H1 (cell line): ENCODE measurements at regions not wholly inside any gene's neighbourhood (a gene's known extent, or its start where the extent isn't known, plus 50 kb on each side); places are given as distances from the start of the nearest gene placed in this dataset.

Source experiments
- CTCF ChIA-PET: fragments of 300-600 bp; sonication (Branson Sonifier 250); formaldehyde crosslinking; loops from one replicate; lab custom pipeline; 2021; ENCODE audit not compliant: partially characterized antibody; lab: Charles Lee
- POLR2A ChIA-PET: fragments of 300-600 bp; sonication (Branson Sonifier 250); formaldehyde crosslinking; loops from one replicate; lab custom pipeline; 2021; ENCODE audit warnings: inconsistent platforms; ENCODE audit not compliant: partially characterized antibody; lab: Charles Lee
- DNase-seq, 2 experiments: peaks; one replicate each; pipeline versions ENCODE4 v3.0.0 to v3.0.0-alpha.2; 2010 to 2022; ENCODE audit warnings: low spot score in 2 of 2, low read depth in 1 of 2, mixed read lengths in 1 of 2
- FAIRE-seq: peaks from 2 replicates; lab custom pipeline; 2011; peaks lifted over from hg19 to GRCh38; lab: Jason Lieb, UNC
- H2AFZ ChIP-seq: 2 replicates; pipeline ENCODE4 v1.8.1; 2012; ENCODE audit warnings: low read length, inconsistent platforms
- H2AK5ac ChIP-seq: 2 replicates; pipeline ENCODE4 v1.6.1; 2013; ENCODE audit warnings: low read depth, low read length
- H2BK120ac ChIP-seq: replicated peaks from 2 replicates; pipeline ENCODE3; 2013; ENCODE audit warnings: low read depth, low read length, inconsistent platforms
- H2BK12ac ChIP-seq: 2 replicates; pipeline ENCODE4 v1.6.1; 2013; ENCODE audit warnings: low read depth, low read length
- H2BK15ac ChIP-seq: 2 replicates; pipeline ENCODE4 v1.6.1; 2013; ENCODE audit warnings: low read length
- H2BK20ac ChIP-seq: 2 replicates; pipeline ENCODE4 v1.6.1; 2013; ENCODE audit warnings: low read length
- H2BK5ac ChIP-seq: 2 replicates; pipeline ENCODE4 v1.6.1; 2013; ENCODE audit warnings: low read depth, low read length
- H3K14ac ChIP-seq: 2 replicates; pipeline ENCODE4 v1.6.1; 2013; ENCODE audit warnings: inconsistent platforms; ENCODE audit not compliant: insufficient read length
- H3K18ac ChIP-seq: 2 replicates; pipeline ENCODE4 v1.6.1; 2013; ENCODE audit warnings: low read length; ENCODE audit errors: extremely low read depth
- H3K23ac ChIP-seq: 2 replicates; pipeline ENCODE4 v1.6.1; 2013; ENCODE audit warnings: inconsistent platforms; ENCODE audit not compliant: insufficient read length
- H3K23me2 ChIP-seq: 2 replicates; pipeline ENCODE4 v1.6.1; 2013; ENCODE audit warnings: low read depth, low read length
- H3K27ac ChIP-seq: 2 replicates; pipeline ENCODE4 v1.6.1; 2011; ENCODE audit warnings: low read depth, low read length, inconsistent platforms
- H3K27me3 ChIP-seq, 4 experiments: replicated peaks in 1 of 4; 1 replicate in 1 of 4; 2 replicates in 3 of 4; pipeline versions ENCODE4 v1.6.1 to v1.8.1; 2011 to 2013; ENCODE audit warnings: low read length in 3 of 4, mild to moderate bottlenecking in 3 of 4, inconsistent platforms in 2 of 4, mixed read lengths in 2 of 4, moderate library complexity in 1 of 4; ENCODE audit not compliant: control insufficient read depth in 3 of 4, insufficient read depth in 3 of 4; ENCODE audit errors: extremely low read depth in 1 of 4
- H3K36me3 ChIP-seq, 4 experiments: 2 replicates each; pipeline versions ENCODE4 v1.6.1 to v1.8.1; 2011 to 2013; ENCODE audit warnings: mild to moderate bottlenecking in 4 of 4, low read length in 3 of 4, moderate library complexity in 2 of 4, control low read depth in 1 of 4, inconsistent platforms in 1 of 4; ENCODE audit not compliant: insufficient read depth in 4 of 4, control insufficient read depth in 2 of 4
- H3K4ac ChIP-seq: replicated peaks from 2 replicates; pipeline ENCODE3; 2013; ENCODE audit warnings: low read length, low read depth, mixed read lengths, inconsistent platforms; ENCODE audit not compliant: insufficient read length
- H3K4me1 ChIP-seq, 4 experiments: replicated peaks in 1 of 4; 1 replicate in 1 of 4; 2 replicates in 3 of 4; pipeline versions ENCODE4 v1.6.1 to v1.8.1; 2011 to 2013; ENCODE audit warnings: low read length in 3 of 4, inconsistent platforms in 2 of 4, mixed read lengths in 1 of 4; ENCODE audit not compliant: insufficient read depth in 4 of 4, control insufficient read depth in 3 of 4
- H3K4me2 ChIP-seq, 2 experiments: 2 replicates each; pipeline versions ENCODE4 v1.6.1 to v1.8.1; 2011 to 2013; ENCODE audit warnings: low read depth in 2 of 2, low read length in 2 of 2, control low read depth in 1 of 2, inconsistent platforms in 1 of 2, mild to moderate bottlenecking in 1 of 2; ENCODE audit not compliant: insufficient read depth in 1 of 2
- H3K4me3 ChIP-seq, 4 experiments: fragments of 200-600, 300-600 bp in 1 of 4; sonication (generic), shearing (Covaris generic), sonication (Bioruptor Twin) in 1 of 4; 2 replicates each; pipeline versions ENCODE4 v1.5.1 to v1.8.1; 2011 to 2016; ENCODE audit warnings: low read length in 4 of 4, low read depth in 3 of 4, control low read depth in 2 of 4, inconsistent platforms in 2 of 4, mild to moderate bottlenecking in 2 of 4, mixed read lengths in 1 of 4, moderate library complexity in 1 of 4; ENCODE audit not compliant: insufficient read depth in 2 of 4; ENCODE audit errors: extremely low read depth in 1 of 4
- H3K56ac ChIP-seq: replicated peaks from 2 replicates; pipeline ENCODE3; 2013; ENCODE audit warnings: low read depth, mild to moderate bottlenecking, mixed read lengths, low read length, inconsistent platforms; ENCODE audit not compliant: insufficient read length
- H3K79me1 ChIP-seq: 2 replicates; pipeline ENCODE4 v1.6.1; 2013; ENCODE audit warnings: low read depth, low read length, control low read depth
- H3K79me2 ChIP-seq, 2 experiments: 2 replicates each; pipeline versions ENCODE4 v1.6.1 to v1.8.1; 2012 to 2013; ENCODE audit warnings: low read length in 2 of 2, mild to moderate bottlenecking in 2 of 2, inconsistent platforms in 1 of 2; ENCODE audit not compliant: insufficient read depth in 2 of 2, control insufficient read depth in 1 of 2
- H3K9ac ChIP-seq, 4 experiments: replicated peaks in 1 of 4; 1 replicate in 1 of 4; 2 replicates in 3 of 4; pipeline versions ENCODE4 v1.6.1 to v1.8.1; 2011 to 2013; ENCODE audit warnings: low read depth in 3 of 4, low read length in 3 of 4, control low read depth in 2 of 4, mild to moderate bottlenecking in 2 of 4, moderate library complexity in 2 of 4, inconsistent platforms in 1 of 4; ENCODE audit errors: extremely low read depth in 1 of 4
- H3K9me3 ChIP-seq, 2 experiments: 2 replicates each; pipeline versions ENCODE4 v1.6.1 to v1.8.1; 2012 to 2013; ENCODE audit warnings: mild to moderate bottlenecking in 2 of 2, moderate library complexity in 2 of 2, control low read depth in 1 of 2, inconsistent platforms in 1 of 2, low read depth in 1 of 2, low read length in 1 of 2, mixed read lengths in 1 of 2; ENCODE audit not compliant: insufficient read depth in 2 of 2
- H4K20me1 ChIP-seq, 2 experiments: replicated peaks in 1 of 2; 2 replicates each; pipeline versions ENCODE3 to v1.8.1; 2011 to 2013; ENCODE audit warnings: inconsistent platforms in 2 of 2, low read length in 2 of 2, mild to moderate bottlenecking in 1 of 2; ENCODE audit not compliant: insufficient read depth in 2 of 2, control insufficient read depth in 1 of 2
- H4K5ac ChIP-seq: 2 replicates; pipeline ENCODE4 v1.6.1; 2013; ENCODE audit warnings: low read length, low read depth, mixed read lengths, inconsistent platforms; ENCODE audit not compliant: insufficient read length
- H4K8ac ChIP-seq: 2 replicates; pipeline ENCODE4 v1.8.0; 2013; ENCODE audit warnings: mild to moderate bottlenecking, moderate library complexity, low read length, inconsistent platforms; ENCODE audit not compliant: insufficient read depth; ENCODE audit errors: extremely low read depth
- H4K91ac ChIP-seq: replicated peaks from 2 replicates; pipeline ENCODE3; 2013; ENCODE audit warnings: low read length, mixed read lengths, inconsistent platforms; ENCODE audit not compliant: insufficient read length
- RAD21 ChIP-seq, 2 experiments: IDR thresholded peaks in 1 of 2; conservative IDR thresholded peaks in 1 of 2; 2 replicates each; pipeline ENCODE4 v1.6.1; 2011; ENCODE audit warnings: low read depth in 2 of 2, low read length in 2 of 2, improper control_type of control experiment in 1 of 2, inconsistent platforms in 1 of 2, mild to moderate bottlenecking in 1 of 2, moderate library complexity in 1 of 2
- WGBS, 2 experiments: shearing (Covaris generic) in 1 of 2; methylation state at CpG; one replicate each; pipeline versions ENCODE4 v1.1.6 to v1.1.7; 2013 to 2015; ENCODE audit warnings: low lambda C conversion rate in 2 of 2, mixed read lengths in 2 of 2, inconsistent platforms in 1 of 2, low coverage in 1 of 2, missing lambda C conversion rate in 1 of 2; ENCODE audit not compliant: insufficient replicate concordance in 2 of 2, insufficient coverage in 1 of 2, insufficient read length in 1 of 2; ENCODE audit errors: extremely low coverage in 1 of 2, missing lambda C conversion rate in 1 of 2; 5-methylcytosine and 5-hydroxymethylcytosine counted together
- TF ChIP-seq, protein P1 (sequence below), 3 experiments: IDR thresholded peaks; 1 replicate in 2 of 3; 2 replicates in 1 of 3; pipeline versions ENCODE4 v1.5.1 to v1.6.1; 2011; ENCODE audit warnings: low read length in 3 of 3, mild to moderate bottlenecking in 3 of 3, inconsistent platforms in 2 of 3, low read depth in 1 of 3, moderate library complexity in 1 of 3; ENCODE audit not compliant: insufficient read depth in 1 of 3; ENCODE audit errors: control extremely low read depth in 1 of 3
- TF ChIP-seq, protein P2 (sequence below): IDR thresholded peaks from 2 replicates; pipeline ENCODE4 v1.6.1; 2011; ENCODE audit warnings: low read depth, mild to moderate bottlenecking, low read length; ENCODE audit not compliant: insufficient read depth

DNA sequence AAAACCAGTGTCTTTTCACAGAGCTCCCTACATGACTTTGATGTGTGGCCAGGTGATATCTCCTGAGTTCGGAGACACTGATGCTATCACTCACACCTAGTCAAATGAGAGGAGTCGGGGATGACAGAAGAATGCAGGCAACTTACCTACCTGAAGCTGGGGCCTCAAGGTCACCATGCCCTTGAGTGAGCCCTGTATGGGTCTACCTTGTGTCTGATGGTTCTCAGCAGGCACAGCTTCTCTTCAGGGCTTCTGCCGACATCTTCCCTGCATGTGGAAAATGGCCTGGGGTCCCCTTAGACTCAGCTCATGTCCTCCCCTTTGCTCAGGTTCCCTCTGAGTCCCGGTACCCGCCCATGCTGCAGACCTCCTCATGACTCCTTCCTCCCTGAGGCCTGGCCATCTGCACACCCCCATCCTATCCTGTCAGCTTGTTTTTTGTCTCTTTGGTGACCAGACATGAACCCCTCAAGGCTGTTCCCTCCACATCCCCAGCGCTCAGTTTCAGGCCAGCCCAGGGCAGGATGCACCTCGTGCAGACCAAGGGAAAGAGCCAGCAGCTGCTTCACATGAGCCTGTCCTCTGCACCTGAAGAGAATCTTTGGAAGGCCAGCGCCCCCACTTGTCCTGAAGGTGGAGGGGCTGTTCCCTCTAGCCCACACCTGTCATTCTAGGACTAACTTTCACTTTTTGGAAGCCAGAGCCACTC, 74.6 kb upstream of the GDF10 start:
- H4K5ac ChIP-seq = no peak overlapping the region
- H2AFZ ChIP-seq = no peak overlapping the region
- H3K9ac ChIP-seq = no peak overlapping the region
- no peak overlapping the region for H4K91ac ChIP-seq
- peaks cover 0 to 2% (median 0%) of the 10 kb centered on the region in 4 experiments; a peak in 1 of 7 replicates for H3K4me1 ChIP-seq
- no peaks in the 10 kb centered on the region for H3K36me3 ChIP-seq
- H4K20me1 ChIP-seq = no peaks in the 10 kb centered on the region
- no peak overlapping the region for H2AK5ac ChIP-seq
- no peak overlapping the region for H3K14ac ChIP-seq
- H3K4me3 ChIP-seq = no peak overlapping the region
- no peak overlapping the region for H3K4ac ChIP-seq
- 81% methylated on average over 8 of the region's 8 CpGs; no CpG with 5 or more reads in 1 of the 2 experiments for WGBS, 2 experiments
- H2BK120ac ChIP-seq = no peak overlapping the region
- no peaks in the 10 kb centered on the region for H3K27me3 ChIP-seq
- ChIA-PET POLR2A (no interaction called here), CTCF (interaction anchor here (0.7 to 2.1 kb wide), 12 partner anchors 9 to 194 kb away, joined by 3 to 7 read pairs (median 4); no protein-coding TSS in a partner anchor)
- no peak overlapping the region for H3K56ac ChIP-seq
- DNase-seq (no peak), FAIRE-seq (no peak)
- no peak overlapping the region for H2BK20ac ChIP-seq
- H3K23ac ChIP-seq = no peak overlapping the region
- H3K4me2 ChIP-seq = no peak overlapping the region; a peak in 1 of 4 replicates
- no peak overlapping the region; the same call in 1 of the 2 replicates for H4K8ac ChIP-seq
- no peak overlapping the region for H3K27ac ChIP-seq
- H2BK12ac ChIP-seq = no peak overlapping the region
- no peak overlapping the region for H2BK15ac ChIP-seq
- no peaks in the 10 kb centered on the region for H3K79me2 ChIP-seq
- H3K9me3 ChIP-seq = peaks cover 0 to 3% of the 10 kb centered on the region in 2 experiments; a peak in 3 of 4 replicates
- no peaks in the 10 kb centered on the region for H3K23me2 ChIP-seq
- TF ChIP-seq, protein P1, sequence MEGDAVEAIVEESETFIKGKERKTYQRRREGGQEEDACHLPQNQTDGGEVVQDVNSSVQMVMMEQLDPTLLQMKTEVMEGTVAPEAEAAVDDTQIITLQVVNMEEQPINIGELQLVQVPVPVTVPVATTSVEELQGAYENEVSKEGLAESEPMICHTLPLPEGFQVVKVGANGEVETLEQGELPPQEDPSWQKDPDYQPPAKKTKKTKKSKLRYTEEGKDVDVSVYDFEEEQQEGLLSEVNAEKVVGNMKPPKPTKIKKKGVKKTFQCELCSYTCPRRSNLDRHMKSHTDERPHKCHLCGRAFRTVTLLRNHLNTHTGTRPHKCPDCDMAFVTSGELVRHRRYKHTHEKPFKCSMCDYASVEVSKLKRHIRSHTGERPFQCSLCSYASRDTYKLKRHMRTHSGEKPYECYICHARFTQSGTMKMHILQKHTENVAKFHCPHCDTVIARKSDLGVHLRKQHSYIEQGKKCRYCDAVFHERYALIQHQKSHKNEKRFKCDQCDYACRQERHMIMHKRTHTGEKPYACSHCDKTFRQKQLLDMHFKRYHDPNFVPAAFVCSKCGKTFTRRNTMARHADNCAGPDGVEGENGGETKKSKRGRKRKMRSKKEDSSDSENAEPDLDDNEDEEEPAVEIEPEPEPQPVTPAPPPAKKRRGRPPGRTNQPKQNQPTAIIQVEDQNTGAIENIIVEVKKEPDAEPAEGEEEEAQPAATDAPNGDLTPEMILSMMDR (IDR thresholded peaks at IDR 0.05; ENCODE audit: control extremely low read depth in 1 of 3, insufficient read depth in 1 of 3, low read depth in 1 of 3, low read length in 3 of 3) = peak; percentile 34 to 41 (median 37); a peak in 3 of 4 replicates
- peak; percentile 51 to 59 for TF ChIP-seq RAD21 (IDR thresholded peaks at IDR 0.05 in 1 of 2, conservative IDR thresholded peaks at IDR 0.05 in 1 of 2; ENCODE audit: low read depth in 2 of 2, low read length in 2 of 2)
- TF ChIP-seq, protein P2, sequence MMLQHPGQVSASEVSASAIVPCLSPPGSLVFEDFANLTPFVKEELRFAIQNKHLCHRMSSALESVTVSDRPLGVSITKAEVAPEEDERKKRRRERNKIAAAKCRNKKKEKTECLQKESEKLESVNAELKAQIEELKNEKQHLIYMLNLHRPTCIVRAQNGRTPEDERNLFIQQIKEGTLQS = no peak
- H2BK5ac ChIP-seq = no peak overlapping the region
- H3K79me1 ChIP-seq = no peaks in the 10 kb centered on the region
- H3K18ac ChIP-seq = no peak overlapping the region
